IPS-NIHi7 (cell line): ENCODE measurements at regions not wholly inside any gene's neighbourhood (a gene's known extent, or its start where the extent isn't known, plus 50 kb on each side); places are given as distances from the start of the nearest gene placed in this dataset.

Experiments
- DNase-seq: peaks from one replicate; pipeline ENCODE4 v3.0.0; 2012; ENCODE audit warnings: mixed read lengths; ENCODE audit errors: extremely low spot score

DNA sequence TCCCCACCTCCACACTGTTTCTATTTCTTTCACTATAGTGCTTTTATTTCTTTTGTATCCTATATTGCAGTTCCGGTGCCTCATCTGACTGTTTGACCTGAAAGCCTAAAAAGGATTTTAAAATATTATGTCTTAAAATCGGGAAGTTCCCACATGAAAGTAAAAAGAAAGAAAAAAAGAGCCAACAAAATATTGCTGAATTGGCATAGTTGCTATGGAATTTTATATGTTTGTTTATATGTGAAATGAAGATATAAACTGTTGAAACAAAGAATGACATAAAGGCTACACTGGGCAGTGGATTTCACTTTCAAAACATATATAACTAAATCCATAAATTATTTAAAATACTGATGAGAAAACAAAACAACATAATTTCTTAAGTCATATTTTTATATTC, 1383.7 kb downstream of the C4orf33 start:
- DNase-seq: no peak

GRCh38 chr4:130484826-130485225, 1388.9 kb downstream of the C4orf33 start:
- DNase-seq: no peak

DNA sequence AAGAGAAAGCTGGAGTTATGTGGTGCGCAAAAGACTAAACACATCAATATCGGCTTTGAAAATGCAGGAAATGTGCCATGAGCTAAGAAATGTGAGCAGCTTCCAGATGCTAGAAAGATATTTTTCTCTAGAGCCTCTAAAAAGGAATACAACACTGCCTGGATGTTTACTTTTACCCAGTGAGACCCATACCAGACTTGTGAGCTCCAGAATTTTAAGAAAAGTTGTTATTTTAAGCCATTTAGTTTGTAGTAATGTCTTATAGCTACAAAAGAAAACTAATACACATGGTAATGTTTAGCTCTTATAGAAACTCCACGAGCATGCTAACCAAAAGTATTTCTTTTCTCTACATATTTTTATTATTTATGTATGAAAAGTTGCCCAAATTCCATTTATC, 1389.4 kb downstream of the C4orf33 start:
- no peak for DNase-seq

GRCh38 chr4:130486186-130486585, 1390.2 kb downstream of the C4orf33 start:
- DNase-seq: no peak

GRCh38 chr4:130486841-130487240, 1390.9 kb downstream of the C4orf33 start:
- no peak for DNase-seq

DNA sequence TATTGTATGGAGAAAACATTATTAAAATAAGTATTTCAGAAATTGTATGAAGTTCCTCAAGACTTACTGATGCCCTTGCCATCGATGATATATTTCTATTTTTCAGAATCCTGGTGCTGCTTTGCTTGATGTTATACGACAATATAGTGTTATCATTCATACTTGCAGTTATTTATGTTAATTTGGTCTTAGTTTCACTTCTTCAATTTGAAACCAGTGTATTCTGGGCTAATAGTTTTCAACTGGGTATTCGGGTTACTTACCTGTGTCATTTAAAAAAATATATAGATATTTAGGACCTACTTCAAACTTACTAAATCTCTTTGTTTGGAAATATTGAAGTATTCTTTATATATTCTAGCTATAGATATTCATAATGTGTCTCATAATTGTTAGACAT, 1414.7 kb downstream of the C4orf33 start:
- DNase-seq: no peak

- no peak for DNase-seq
Observed at GRCh38 chr4:130511776-130512175, 1415.8 kb downstream of the C4orf33 start.

DNA sequence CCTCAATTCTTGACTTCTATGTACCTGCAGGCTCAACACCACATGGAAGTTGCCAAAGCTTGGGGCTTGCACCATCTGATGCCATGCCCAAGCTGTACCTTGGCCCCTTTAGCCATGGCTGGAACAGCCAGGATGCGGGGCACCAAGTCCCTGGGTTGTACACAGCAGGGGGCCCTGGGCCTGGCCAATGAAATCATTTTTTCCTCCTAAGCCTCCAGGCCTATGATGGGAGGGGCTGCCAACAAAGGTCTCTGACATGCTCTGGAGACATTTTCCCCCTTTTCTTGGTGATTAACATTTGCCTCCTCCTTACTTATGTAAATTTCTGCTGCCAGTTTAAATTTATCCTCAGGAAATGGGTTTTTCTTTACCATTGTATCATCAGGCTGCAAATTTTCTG, 1428.1 kb downstream of the C4orf33 start:
- DNase-seq: no peak

GRCh38 chr4:130530505-130530904, 1434.6 kb downstream of the C4orf33 start:
- DNase-seq: no peak

DNA sequence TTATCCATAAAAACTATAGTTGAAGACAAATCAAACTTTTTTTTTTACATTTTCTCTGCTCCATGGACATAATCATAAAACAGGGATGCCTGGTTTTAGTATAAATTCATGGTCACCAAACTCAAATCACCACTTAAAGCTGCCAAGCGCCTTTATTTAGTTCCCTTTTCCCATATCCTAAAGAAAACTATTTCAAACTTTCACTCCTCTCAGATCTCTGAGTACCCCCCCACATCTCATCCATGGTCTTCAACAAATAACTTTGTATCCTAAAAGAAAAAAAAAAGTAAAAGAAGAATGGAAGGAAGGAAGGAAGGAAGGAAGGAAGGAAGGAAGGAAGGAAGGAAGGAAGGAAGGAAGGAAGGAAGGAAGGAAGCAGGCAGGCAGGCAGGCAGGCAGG, 1438.7 kb downstream of the C4orf33 start:
- no peak for DNase-seq

DNA sequence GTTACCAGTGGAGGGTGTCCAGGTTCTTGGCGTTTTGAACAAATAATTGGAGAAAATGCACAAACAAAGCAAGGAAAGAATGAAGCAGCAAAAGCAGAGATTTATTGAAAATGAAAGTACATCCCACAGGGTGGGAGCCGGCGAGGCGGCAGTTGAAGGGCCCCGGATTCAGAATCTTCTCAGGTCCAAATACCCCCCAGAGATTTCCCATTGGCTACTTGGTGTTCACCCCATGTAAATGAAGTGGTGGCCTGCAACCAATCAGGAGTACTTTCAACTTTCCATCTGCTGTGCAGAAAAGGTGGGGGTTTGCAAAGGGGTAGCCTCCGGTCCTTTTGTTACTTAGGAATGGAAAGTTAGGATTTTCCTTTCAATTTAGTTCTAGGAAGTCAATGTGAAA, 1447.0 kb downstream of the C4orf33 start:
- DNase-seq: no peak

DNA sequence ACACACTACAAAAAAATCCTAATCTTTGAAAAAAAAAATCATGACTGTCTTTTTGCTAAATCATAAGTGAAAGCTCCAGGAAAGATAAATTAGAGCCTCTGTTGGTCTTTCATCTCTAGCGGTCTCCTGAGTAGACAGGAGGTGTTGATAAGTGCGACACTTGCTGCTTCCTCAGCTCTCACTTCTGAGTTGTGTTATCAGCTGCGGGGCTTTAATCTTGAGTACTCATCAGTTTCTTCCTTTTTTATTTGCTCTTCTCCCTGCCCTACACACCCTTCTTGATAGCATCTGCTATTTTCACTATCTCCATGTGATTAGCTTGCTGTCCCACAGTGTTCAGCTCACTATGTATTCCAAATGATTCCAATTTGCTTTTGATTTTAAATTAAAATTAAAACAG, 1449.2 kb downstream of the C4orf33 start:
- peak; percentile 8 for DNase-seq

DNA sequence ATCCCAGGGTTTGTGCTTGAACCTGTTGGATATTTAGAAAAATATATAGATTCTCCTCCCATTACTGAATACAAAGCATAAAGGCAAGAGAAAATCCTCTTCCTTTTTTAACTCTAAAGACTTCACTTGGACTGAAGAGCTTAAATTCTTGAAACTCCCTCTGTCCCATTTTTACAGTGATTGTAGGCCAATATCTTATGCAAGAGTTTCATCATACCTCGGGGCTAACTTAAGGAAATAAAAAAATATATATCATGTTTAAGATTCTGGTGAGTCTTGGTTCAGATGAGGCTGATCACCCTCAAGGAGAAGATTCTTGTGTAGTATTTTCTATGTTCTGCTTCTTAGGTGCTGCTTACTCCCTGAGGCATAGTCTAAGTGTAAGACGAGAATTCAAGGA, 1449.6 kb downstream of the C4orf33 start:
- no peak for DNase-seq

- no peak for DNase-seq
Observed at GRCh38 chr4:130559268-130559667, 1463.3 kb downstream of the C4orf33 start.

DNA sequence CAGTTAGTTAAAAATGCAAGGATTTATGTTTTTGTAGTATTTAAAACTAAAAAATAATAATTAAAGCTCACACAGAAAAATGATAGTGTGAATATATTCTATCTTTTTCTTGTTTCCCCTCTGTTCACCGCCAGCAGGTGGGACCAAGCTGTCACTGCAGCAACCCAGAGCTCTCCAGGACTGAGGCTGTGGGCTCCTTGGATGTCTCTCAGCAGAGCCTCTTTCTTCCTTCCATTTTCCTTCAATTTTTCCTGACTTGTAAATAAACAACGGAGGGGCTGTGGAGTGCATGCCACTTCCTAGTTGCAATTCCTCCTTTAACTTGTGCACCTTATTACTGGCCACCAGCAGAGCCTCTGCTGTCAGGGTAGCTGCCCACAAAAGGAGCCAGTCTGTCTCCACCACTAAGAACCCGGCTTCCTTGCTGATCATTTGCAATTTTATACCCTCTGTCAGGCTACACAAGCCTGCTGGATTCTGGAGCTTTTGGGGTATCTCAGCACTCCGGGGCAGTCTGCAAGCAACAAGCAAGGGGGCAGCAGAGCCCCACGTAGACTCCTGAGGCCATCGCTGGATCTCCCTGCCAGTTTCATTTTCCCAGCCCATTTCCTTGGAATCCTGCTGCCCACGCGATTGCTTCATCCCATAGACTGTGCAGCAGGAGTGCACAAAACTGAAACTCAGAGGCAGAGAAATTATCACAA, 1467.4 kb downstream of the C4orf33 start:
- DNase-seq: peak; percentile 75

GRCh38 chr4:130563889-130564418, 1468.0 kb downstream of the C4orf33 start:
- DNase-seq: no peak

- no peak for DNase-seq
Observed at GRCh38 chr4:130568746-130569145, 1472.8 kb downstream of the C4orf33 start.

GRCh38 chr4:130573742-130574141, 1477.8 kb downstream of the C4orf33 start:
- no peak for DNase-seq

DNA sequence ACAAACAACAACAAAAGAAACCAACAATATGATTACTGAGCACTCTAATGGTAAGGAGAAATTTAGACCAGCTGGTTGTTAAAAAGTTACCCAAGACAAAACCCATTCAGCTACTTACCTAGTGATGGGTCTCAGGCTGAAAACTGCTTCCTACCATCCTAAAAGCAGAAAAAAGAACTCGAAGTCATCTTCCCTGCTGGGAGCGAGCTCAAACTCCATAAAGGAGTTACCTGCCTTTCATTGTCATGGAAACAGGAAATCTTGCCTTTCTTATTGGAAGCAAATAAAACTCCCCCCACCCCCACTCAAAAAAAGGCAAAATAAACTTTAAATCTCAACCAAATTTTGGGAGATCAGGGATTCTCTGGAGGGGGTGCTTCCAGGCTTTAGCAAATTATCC, 1478.3 kb downstream of the C4orf33 start:
- no peak for DNase-seq

DNA sequence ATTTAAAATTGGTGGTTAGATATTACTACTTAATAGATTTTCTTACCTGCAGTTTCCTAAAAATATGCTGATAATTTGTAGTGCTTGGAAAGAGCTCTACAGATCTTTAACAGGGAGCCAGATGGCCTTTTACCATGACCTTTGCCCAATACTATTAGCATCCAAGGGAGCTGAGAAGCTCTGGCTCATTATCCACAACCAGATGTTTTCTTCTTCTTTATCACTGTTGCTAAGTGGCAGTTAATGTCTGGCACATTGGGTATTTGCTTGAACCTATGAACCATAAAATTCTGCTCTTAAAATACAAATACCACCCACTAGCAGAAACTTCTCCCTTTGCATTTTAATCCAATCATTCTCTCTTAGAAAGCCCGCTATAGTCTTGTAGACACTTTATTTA, 1480.3 kb downstream of the C4orf33 start:
- no peak for DNase-seq

- DNase-seq: no peak
Observed at GRCh38 chr4:130591091-130591490, 1495.1 kb downstream of the C4orf33 start.

- DNase-seq: no peak
Observed at GRCh38 chr4:130600706-130601105, 1504.8 kb downstream of the C4orf33 start.

- no peak for DNase-seq
Observed at GRCh38 chr4:130603043-130603442, 1507.1 kb downstream of the C4orf33 start.

DNA sequence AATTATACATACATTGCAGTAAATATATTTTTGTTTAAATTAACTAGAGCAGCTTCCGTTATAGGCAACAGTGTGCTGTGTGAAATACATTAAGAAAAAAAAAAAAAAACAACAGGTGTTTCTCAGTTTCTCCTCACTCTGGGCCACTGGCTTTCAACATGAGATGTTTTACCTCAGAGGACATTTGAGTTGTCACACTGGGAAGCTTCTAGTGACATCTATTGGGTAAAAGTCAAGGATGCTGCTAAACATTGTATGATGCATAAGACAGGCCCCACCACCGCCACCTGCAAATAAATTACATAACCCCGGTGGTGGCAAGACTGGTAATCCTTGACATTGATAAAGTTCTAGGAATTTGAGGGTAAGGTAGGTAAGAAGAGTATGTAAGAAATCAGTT, 1512.2 kb downstream of the C4orf33 start:
- no peak for DNase-seq
